ENCODE measurements at regions not wholly inside any gene's neighbourhood (a gene's known extent, or its start where the extent isn't known, plus 50 kb on each side); places are given as distances from the start of the nearest gene placed in this dataset.

DNA sequence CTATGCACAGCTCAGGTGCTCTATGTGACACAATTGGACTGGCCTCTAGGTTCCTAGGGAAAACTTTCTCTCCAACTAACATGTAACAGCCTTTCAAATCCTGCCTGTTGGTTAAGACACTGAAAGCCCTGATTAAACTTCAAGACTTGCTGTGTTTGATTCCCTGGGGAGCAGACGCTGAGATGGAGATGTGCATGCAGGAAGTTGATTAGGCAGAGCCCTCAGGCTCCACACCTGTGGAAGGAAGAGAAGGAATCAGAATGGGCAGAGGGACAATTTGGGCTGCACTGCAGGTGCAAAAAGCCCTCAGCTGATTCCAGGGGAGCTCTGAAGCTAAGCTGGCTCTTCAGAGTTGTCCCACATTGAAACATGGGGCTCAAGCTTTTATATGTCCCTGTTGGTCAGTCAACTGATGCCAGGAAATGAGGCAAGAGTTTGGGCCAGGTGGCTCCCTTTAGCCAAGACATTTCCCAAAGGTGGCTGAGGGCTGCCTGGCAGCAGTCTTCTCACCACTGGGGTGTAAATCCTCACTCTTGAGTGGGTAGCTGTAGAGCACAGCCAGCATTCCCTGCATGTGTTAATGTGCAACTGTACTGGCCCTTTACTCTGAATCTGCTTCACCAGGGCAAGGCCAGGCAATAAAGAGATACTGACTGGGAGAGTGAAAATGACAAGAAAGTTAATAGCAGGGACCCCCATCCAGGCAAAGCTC, 199.5 kb upstream of the DDX18 start:
- TF ChIP-seq POLR2A (IDR thresholded peaks at IDR 0.05; ENCODE audit: low read depth, low read length) (no peak), EZH2 (IDR thresholded peaks at IDR 0.05; ENCODE audit: borderline replicate concordance, low read depth, low read length, severe bottlenecking) (no peak), POLR2AphosphoS5 (IDR thresholded peaks at IDR 0.05; ENCODE audit: insufficient read depth, low read depth, low read length) (no peak)
- TF ChIP-seq, protein P1, sequence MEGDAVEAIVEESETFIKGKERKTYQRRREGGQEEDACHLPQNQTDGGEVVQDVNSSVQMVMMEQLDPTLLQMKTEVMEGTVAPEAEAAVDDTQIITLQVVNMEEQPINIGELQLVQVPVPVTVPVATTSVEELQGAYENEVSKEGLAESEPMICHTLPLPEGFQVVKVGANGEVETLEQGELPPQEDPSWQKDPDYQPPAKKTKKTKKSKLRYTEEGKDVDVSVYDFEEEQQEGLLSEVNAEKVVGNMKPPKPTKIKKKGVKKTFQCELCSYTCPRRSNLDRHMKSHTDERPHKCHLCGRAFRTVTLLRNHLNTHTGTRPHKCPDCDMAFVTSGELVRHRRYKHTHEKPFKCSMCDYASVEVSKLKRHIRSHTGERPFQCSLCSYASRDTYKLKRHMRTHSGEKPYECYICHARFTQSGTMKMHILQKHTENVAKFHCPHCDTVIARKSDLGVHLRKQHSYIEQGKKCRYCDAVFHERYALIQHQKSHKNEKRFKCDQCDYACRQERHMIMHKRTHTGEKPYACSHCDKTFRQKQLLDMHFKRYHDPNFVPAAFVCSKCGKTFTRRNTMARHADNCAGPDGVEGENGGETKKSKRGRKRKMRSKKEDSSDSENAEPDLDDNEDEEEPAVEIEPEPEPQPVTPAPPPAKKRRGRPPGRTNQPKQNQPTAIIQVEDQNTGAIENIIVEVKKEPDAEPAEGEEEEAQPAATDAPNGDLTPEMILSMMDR (IDR thresholded peaks at IDR 0.05; ENCODE audit: extremely low read depth in 1 of 2, insufficient read depth in 1 of 2, low read depth in 1 of 2, low read length in 2 of 2) = no peak
- TF ChIP-seq, protein P2, sequence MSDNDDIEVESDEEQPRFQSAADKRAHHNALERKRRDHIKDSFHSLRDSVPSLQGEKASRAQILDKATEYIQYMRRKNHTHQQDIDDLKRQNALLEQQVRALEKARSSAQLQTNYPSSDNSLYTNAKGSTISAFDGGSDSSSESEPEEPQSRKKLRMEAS (IDR thresholded peaks at IDR 0.05; ENCODE audit: insufficient read depth, insufficient read length) = no peak
